HG02678 (cell line): ENCODE measurements at regions not wholly inside any gene's neighbourhood (a gene's known extent, or its start where the extent isn't known, plus 50 kb on each side); places are given as distances from the start of the nearest gene placed in this dataset.

Experiments
- ATAC-seq: cut with Tn5 transposase; IDR thresholded peaks from one replicate; pipeline ENCODE4 v1.9.1; 2021; ENCODE audit warnings: mild to moderate bottlenecking, moderate library complexity; ENCODE audit not compliant: unreplicated experiment

GRCh38 chr1:83110156-83110555, 888.8 kb downstream of the TTLL7 start:
- no peak for ATAC-seq

GRCh38 chr1:83109692-83110091, 889.2 kb downstream of the TTLL7 start:
- ATAC-seq: no peak

- ATAC-seq: no peak
Measured at GRCh38 chr1:83104558-83104957, 894.4 kb downstream of the TTLL7 start.

GRCh38 chr1:83103341-83103740, 895.6 kb downstream of the TTLL7 start:
- ATAC-seq: no peak

GRCh38 chr1:83102630-83103071, 896.3 kb downstream of the TTLL7 start:
- ATAC-seq: no peak

GRCh38 chr1:83101406-83101805, 897.5 kb downstream of the TTLL7 start:
- ATAC-seq: no peak

- no peak for ATAC-seq
Measured at GRCh38 chr1:83100133-83100532, 898.8 kb downstream of the TTLL7 start.

- ATAC-seq: no peak
Measured at GRCh38 chr1:83098791-83099190, 900.1 kb downstream of the TTLL7 start.

GRCh38 chr1:83098131-83098530, 900.8 kb downstream of the TTLL7 start:
- ATAC-seq: no peak

GRCh38 chr1:83097715-83098114, 901.2 kb downstream of the TTLL7 start:
- ATAC-seq: no peak

- ATAC-seq: no peak
Measured at GRCh38 chr1:83095570-83095969, 903.4 kb downstream of the TTLL7 start.

GRCh38 chr1:83090195-83090594, 908.7 kb downstream of the TTLL7 start:
- ATAC-seq: no peak

GRCh38 chr1:83087851-83088250, 911.1 kb downstream of the TTLL7 start:
- ATAC-seq: no peak

GRCh38 chr1:83086986-83087512, 911.9 kb downstream of the TTLL7 start:
- no peak for ATAC-seq

- ATAC-seq: no peak
Measured at GRCh38 chr1:83086346-83086745, 912.6 kb downstream of the TTLL7 start.

- ATAC-seq: no peak
Measured at GRCh38 chr1:83083589-83084224, 915.2 kb downstream of the TTLL7 start.

GRCh38 chr1:83077411-83077810, 921.5 kb downstream of the TTLL7 start:
- ATAC-seq: no peak

- ATAC-seq: no peak
Measured at GRCh38 chr1:83075107-83075506, 923.8 kb downstream of the TTLL7 start.

- ATAC-seq: no peak
Measured at GRCh38 chr1:83067954-83068353, 931.0 kb downstream of the TTLL7 start.

GRCh38 chr1:83065952-83066727, 932.8 kb downstream of the TTLL7 start:
- no peak for ATAC-seq

- no peak for ATAC-seq
Measured at GRCh38 chr1:83064589-83065242, 934.2 kb downstream of the TTLL7 start.
